HG02642 (cell line): ENCODE measurements at regions not wholly inside any gene's neighbourhood (a gene's known extent, or its start where the extent isn't known, plus 50 kb on each side); places are given as distances from the start of the nearest gene placed in this dataset.
A peak's percentile ranks its signal among the peaks of the same experiment; 100 is the strongest.
"Not testable (repeated sequence)": the region's sequence is repeated elsewhere in the genome, so short reads cannot be mapped to it uniquely, and the experiment has no call there.

Experiments used
- ATAC-seq: cut with Tn5 transposase; IDR thresholded peaks from one replicate; pipeline ENCODE4 v1.9.1; 2021; ENCODE audit warnings: mild to moderate bottlenecking; ENCODE audit not compliant: unreplicated experiment, poor library complexity

DNA sequence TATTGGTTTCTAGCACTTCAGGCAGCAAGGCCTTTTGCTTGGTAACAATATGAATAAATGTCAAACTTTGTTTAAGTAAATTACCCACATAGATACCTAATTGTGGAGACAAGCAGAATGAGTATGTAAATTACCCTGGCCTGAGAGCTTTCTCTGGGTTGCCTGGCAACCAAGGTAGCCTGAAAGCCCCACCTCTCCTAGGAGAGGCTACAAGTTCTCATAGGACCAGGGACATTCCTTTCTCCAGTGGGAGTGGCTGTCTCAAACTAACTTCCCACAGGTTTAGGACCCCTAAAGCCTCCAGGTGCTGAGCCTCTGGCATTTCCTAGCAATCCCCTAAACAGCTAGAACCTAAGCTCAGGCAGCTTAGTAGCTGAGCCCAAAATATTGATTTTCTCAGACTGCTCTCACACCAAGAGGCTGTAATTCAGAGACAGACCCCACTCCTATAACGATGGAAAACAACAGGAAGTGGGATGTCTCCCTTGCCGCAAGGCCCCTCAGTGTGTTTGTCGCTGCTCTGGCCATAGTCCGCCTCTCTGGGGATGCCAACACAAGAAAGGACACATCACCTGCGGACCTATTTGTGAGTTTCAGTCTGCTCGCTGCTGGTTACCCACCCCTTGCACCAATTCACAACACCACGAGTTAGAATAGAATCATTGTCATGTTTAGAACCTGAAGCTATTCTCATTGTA, 207.3 kb downstream of the DLEU7 start:
- ATAC-seq, result peak; percentile 82

GRCh38 chr13:50643060-50643459, 200.4 kb downstream of the DLEU7 start:
- ATAC-seq, result no peak

DNA sequence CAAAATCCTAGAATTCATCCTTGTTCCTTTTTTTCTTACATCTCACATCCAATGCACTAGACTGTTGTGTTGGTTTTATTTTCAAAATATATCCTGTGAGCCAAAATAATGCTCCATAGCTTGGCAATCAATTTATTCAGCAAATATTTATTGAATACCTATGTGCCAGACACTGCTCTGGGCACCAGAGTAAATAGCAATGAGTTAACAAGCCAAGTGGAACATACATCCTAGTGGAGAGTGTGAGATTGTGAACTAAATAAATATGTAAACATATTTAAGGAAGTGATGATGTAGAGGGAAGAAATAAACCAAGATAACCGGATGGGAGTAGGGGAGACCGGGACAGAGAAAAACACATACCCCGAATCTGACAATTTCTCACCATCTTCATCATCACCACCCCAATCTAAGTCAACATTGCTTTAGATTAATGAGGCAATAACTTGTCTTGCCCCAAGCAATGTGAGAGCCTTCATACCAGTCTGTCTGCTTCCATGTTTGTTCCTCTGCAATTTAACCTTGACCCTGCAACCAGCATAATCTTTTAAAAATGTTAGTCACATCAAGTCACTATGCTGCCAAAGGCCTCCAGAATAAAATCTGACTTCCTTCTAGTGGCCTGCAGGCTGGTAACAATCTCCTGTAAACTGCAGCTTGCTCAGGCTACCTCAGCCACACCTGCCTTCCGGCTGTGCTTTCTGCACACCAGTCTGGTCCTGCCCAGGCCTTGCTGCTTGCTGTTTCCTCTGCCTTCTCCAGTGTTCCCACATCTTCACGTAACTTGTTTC, 199.2 kb downstream of the DLEU7 start:
- ATAC-seq, result no peak

- ATAC-seq, result no peak
These were observed 198.4 kb downstream of the DLEU7 start for GRCh38 chr13:50645092-50645491.

GRCh38 chr13:50646070-50646469, 197.4 kb downstream of the DLEU7 start:
- no peak for ATAC-seq

- ATAC-seq, result no peak
These were observed 194.3 kb downstream of the DLEU7 start for GRCh38 chr13:50649211-50649610.

- no peak for ATAC-seq
These were observed 192.6 kb downstream of the DLEU7 start for GRCh38 chr13:50650592-50651504.

DNA sequence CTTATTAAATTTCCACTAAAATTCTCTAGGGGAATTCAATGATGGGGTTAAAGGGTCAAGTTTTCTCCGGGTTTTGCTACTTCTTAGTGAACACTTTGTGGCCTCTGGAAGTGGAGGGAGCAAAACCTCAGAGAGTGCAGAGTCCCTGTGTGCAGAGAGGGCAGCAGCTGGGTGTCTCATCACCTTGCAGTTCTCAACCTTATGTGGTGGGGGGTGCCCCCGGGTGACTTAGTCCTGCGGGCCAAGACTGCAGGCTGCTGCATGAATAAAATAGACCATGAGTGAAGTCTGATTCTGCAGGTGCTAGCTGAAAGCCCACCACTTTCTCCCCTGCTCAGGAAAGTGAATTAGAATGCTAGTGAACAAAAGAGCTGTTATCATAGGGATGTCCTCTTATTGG, 191.6 kb downstream of the DLEU7 start:
- ATAC-seq, result no peak

DNA sequence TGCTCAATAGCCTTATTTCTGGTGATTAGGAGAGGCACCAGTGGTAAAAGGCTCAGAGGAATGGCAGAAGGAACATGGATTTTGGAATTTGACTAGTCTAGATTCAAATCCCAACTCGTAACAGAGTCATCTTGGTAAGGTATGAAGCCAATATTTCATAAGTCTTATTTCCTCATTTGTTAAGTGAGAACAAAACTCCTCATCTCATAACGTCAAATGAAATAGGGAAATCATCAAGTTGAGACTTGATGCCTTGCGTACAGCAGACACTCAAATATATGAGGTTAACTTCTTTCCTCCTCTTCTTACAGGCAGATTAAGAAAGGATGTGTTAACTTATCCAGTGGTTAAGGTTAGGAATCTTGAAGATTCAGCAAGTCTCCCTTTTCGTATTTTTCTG, 189.2 kb downstream of the DLEU7 start:
- no peak for ATAC-seq

DNA sequence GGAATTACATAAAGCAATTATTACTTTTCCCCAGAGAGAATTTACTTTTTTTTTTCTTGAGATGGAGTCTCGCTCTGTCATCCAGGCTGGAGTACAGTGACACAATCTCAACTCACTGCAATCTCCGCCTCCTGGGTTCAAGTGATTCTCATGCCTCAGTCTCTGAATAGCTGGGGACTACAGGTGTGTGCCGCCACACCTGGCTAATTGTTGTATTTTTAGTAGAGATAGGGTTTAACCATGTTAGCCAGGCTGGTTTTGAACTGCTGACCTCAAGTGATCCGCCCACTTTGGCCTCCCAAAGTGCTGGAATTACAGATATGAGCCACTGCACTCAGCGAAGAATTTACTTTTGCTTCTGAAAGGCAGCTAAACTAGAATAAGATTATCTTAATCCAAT, 181.6 kb downstream of the DLEU7 start:
- ATAC-seq, result not testable (repeated sequence)

- no peak for ATAC-seq
These were observed 178.5 kb downstream of the DLEU7 start for GRCh38 chr13:50664951-50665350.

DNA sequence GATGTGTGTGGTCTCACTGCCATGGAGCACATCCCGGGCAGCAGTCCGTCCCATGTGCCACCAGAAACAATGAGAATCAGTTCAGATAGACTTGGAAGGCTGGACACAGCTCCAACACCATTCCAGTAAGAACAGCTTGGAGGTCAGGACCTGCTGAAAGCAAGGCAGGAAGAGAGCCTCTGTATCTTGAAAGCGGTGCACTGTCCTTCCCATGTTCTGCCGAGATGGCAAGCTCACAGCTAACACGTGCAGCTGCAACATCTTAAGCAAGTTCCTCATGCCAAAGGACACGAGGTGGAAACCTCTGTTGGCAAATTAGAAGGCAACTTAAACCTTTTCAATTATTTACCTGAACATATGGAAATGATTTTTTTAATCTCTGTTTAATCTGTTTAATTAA, 175.4 kb downstream of the DLEU7 start:
- no peak for ATAC-seq

- ATAC-seq, result no peak
These were observed 174.7 kb downstream of the DLEU7 start for GRCh38 chr13:50668691-50669271.

GRCh38 chr13:50670272-50670671, 173.2 kb downstream of the DLEU7 start:
- ATAC-seq, result no peak

GRCh38 chr13:50670847-50671496, 172.5 kb downstream of the DLEU7 start:
- no peak for ATAC-seq

DNA sequence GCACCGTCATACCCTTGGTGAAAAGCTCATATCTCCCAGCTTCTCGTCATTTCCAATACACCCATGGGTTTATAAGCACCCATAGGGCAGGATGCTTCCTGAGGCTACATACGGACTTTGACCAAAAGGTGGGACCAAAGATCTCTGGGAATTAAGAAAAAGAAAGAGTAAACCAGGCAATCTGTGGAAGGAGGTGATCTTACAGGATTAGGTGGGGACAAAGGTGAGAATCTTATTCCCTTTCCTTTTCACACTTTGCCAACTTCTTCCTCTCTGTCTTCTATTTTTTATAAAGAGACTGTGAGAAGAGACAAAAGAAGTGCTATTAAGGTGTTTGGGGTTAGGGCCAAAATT, 172.0 kb downstream of the DLEU7 start:
- no peak for ATAC-seq

- no peak for ATAC-seq
These were observed 171.5 kb downstream of the DLEU7 start for GRCh38 chr13:50672025-50672424.

DNA sequence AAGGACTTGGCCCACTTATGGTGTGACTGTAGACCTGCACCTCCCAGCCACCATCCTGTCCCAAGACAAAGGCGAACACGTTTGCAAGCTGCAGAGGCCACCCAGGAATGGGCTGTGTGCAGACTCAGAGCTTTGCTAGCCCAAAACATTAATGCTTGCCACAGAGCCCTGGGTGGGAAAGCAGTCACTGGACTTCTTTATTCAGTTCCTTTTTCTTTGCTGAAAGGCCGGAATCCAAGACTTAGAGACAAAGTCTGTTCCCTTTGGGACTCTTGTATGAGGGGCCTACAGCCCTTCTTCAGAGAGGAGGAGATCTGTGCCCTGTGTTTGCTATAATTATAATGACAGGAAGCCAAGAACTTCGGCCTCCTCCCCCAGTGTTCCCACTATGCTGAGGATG, 167.8 kb downstream of the DLEU7 start:
- no peak for ATAC-seq

DNA sequence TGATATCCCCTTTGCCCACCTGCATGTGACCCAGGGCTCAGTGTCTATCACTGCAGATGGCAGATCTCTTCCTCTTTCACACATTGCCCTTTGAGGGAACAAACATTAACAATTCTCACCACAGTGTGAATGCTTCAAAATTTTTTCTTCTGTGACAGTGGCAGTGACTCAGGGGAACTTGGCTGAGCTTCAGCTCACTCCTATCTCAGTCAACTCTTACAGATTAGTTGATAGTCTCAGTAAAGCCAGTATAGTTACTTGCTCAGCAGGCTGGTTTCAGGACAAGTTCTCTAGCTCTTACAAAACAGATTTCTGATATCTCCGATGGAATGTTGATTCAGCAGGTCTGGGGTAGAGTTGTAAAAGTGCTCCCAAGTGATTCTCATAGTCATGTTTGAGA, 166.9 kb downstream of the DLEU7 start:
- no peak for ATAC-seq

- ATAC-seq, result no peak
These were observed 166.2 kb downstream of the DLEU7 start for GRCh38 chr13:50677258-50677657.
